Lower leg skin (tissue), 4 donors: ENCODE measurements at regions not wholly inside any gene's neighbourhood (a gene's known extent, or its start where the extent isn't known, plus 50 kb on each side); places are given as distances from the start of the nearest gene placed in this dataset.
"Not testable (repeated sequence)": the region's sequence is repeated elsewhere in the genome, so short reads cannot be mapped to it uniquely, and the experiment has no call there.

Experiments used
- DNase-seq, 2 donors: peaks; one replicate each; pipeline ENCODE4 v3.0.0-alpha.2; 2019; ENCODE audit warnings: low spot score in 2 of 2
- H3K4me3 ChIP-seq: fragments of 200-600 bp; sonication (generic); 2 replicates; pipeline ENCODE4 v1.5.1; 2017; ENCODE audit warnings: mild to moderate bottlenecking, low read depth; ENCODE audit not compliant: poor library complexity, severe bottlenecking
- CTCF ChIP-seq, 3 donors: fragments of 450-650 bp; IDR thresholded peaks; one replicate each; pipeline ENCODE4 v1.5.1; 2016; ENCODE audit warnings: antibody characterized with exemption in 3 of 3, mild to moderate bottlenecking in 3 of 3, moderate library complexity in 2 of 3
- POLR2A ChIP-seq, 2 donors: fragments of 450-650 bp; IDR thresholded peaks; one replicate each; pipeline ENCODE4 v1.6.1; 2016 to 2017; ENCODE audit warnings: antibody characterized with exemption in 2 of 2, mild to moderate bottlenecking in 1 of 2, moderate library complexity in 1 of 2
- WGBS, 2 donors: methylation state at CpG; one replicate each; pipeline ENCODE4 v1.1.5; 2018; 5-methylcytosine and 5-hydroxymethylcytosine counted together
- intact Hi-C: fragments of 100-400 bp; cut with DNase I; formaldehyde crosslinking; loops from one replicate; pipeline ENCODE4 v1.15.0; 2023; ENCODE audit warnings: low total_unique reads

- TF ChIP-seq POLR2A (IDR thresholded peaks at IDR 0.05) (no peak), CTCF (IDR thresholded peaks at IDR 0.05) (no peak)
- 70 to 73% methylated on average over 2 of the region's 2 CpGs for WGBS, 2 donors
- intact Hi-C loops, result no loop called here
- no peak overlapping the region for H3K4me3 ChIP-seq
- no peak for DNase-seq
These were observed 751.5 kb upstream of the ALG10B start for GRCh38 chr12:37565112-37565511.

- intact Hi-C loops, DNase-seq, H3K4me3 ChIP-seq: not testable (repeated sequence)
- 83 to 89% methylated on average over 2 of the region's 2 CpGs for WGBS, 2 donors
These were observed 746.0 kb upstream of the ALG10B start for GRCh38 chr12:37570547-37570946.
